HG02588 (cell line): ENCODE measurements at regions not wholly inside any gene's neighbourhood (a gene's known extent, or its start where the extent isn't known, plus 50 kb on each side); places are given as distances from the start of the nearest gene placed in this dataset.

Experiments
- ATAC-seq: cut with Tn5 transposase; IDR thresholded peaks from one replicate; pipeline ENCODE4 v1.9.1; 2021; ENCODE audit warnings: mild to moderate bottlenecking, moderate library complexity; ENCODE audit not compliant: unreplicated experiment

- ATAC-seq = no peak
Observed at GRCh38 chr2:107418708-107419107, 408.0 kb upstream of the RGPD4 start.

- no peak for ATAC-seq
Observed at GRCh38 chr2:107419191-107419590, 407.5 kb upstream of the RGPD4 start.

- ATAC-seq = no peak
Observed at GRCh38 chr2:107428781-107429180, 397.9 kb upstream of the RGPD4 start.

DNA sequence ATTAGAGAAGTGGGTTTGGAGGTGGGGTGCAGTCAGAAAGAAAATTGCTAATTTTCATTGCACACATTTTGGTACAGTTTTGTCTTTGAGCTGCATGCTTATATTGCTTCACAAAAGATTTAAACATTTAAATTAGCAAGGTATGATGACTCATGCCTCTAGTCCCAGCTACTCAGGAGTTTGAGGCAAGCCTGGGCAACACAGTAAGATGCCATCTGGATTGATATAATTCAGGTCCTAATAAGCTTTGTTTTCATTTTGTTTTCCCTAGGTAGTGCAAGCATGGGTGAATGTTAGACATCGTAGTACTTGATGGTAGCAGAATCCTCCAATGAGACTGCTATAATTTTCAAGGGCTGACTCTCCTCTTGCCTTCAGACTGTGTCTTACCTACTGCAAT is 396.7 kb upstream of the RGPD4 start:
- no peak for ATAC-seq

DNA sequence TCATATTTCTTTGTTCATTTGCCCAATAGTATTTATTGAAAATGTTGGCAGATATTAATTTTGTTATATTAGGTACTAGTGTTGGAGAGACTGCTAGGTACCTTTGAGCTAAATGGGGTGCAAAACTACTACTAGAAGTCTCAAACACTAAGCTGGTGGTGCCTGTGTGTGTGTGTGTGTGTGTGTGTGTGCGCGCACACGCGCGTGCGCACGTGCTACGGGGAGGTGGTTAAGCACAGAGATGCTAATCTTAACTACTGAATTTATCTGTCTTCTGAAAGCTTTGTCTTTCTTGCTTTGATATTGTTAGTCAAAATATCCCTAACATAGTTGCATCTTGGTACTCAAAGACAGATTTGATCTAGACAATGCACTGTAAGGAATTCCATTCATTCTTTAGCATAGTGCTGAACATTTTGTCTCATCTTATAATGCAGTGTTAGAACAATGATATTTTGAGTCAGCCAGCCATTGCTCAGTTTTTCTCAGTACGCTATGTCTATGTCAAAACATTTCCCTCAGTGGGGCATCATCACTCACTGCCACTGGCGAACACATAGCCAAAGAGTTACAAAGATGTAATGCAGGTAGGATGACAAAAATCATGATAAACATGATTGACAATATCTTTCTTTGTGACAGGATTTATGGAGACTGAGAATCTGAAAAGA is 396.0 kb upstream of the RGPD4 start:
- no peak for ATAC-seq

DNA sequence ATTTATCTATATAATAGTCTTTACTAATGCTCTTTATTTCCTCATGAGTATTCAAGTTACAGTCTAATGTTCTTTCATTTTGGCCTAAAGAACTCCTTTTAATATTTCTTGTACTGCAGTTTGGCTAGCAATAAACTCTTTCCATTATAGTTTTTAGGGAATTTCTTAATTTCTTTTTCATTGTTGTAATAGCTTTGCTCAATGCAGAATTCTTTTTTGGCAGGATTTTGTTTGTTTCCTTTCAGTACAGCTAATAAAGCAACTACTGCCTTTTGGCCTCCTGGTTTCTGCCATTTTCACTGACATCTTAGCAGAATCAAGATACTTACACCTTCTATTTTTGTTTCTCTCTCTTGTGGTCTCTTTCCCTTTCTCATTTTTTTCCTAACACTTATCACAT is 390.4 kb upstream of the RGPD4 start:
- no peak for ATAC-seq

- no peak for ATAC-seq
Observed at GRCh38 chr2:107437265-107437664, 389.4 kb upstream of the RGPD4 start.

GRCh38 chr2:107437807-107438206 is 388.9 kb upstream of the RGPD4 start:
- no peak for ATAC-seq

DNA sequence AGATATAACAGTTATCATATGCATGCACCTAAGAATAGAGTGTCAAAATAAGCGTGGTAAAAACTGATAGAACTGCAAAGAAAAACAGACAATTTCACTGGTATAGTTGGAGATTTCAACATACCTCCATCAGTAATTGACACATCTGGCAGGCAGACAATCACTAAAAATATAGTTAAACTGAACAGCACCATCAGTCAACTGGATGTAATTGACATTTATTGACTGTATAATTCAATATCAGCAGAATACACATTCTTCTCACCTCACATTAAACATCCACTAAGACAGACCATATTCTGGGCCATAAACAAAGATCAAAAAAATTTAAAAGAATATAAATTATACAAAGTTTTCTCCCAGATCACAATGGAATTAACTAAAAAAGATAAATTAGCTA is 378.5 kb upstream of the RGPD4 start:
- ATAC-seq = no peak

DNA sequence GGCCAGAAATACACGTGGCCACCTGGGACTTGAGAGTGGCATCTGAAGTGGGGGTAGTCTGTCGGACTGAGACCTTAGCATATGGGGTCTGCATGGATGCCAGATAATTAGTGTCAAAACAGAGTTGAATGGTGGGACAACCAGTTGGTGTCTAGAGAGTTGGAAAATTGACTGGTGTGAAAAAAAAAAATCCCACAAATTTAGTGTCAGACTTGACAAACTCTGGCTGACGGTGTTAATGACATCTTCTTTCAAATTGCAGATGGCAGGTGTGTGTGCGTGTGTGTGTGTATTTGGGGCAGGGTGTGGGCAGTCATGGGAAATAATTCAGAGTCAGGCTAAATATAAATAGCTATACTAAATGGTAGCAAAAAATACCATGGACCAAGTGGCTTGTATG is 365.4 kb upstream of the RGPD4 start:
- ATAC-seq = no peak

- ATAC-seq = no peak
Observed at GRCh38 chr2:107462181-107462580, 364.5 kb upstream of the RGPD4 start.

DNA sequence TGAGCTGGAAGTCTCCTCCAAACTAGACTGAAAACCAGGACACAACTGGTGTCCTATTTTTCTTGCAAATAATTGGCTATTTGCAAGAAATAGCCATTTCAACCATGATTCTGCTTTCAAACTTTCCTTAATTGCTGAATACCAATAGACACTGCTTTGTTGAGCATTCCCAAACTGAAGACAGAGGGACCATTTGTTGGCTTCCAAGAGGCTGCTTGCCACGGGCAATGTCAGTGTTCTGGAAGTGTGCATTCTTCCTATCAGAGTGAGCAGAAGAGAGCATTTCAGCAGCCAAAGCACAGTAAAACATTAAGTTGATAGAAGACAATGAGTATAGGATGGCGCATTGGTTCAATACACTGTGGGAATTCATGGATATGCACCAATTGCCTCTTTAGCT is 360.5 kb upstream of the RGPD4 start:
- ATAC-seq = no peak

DNA sequence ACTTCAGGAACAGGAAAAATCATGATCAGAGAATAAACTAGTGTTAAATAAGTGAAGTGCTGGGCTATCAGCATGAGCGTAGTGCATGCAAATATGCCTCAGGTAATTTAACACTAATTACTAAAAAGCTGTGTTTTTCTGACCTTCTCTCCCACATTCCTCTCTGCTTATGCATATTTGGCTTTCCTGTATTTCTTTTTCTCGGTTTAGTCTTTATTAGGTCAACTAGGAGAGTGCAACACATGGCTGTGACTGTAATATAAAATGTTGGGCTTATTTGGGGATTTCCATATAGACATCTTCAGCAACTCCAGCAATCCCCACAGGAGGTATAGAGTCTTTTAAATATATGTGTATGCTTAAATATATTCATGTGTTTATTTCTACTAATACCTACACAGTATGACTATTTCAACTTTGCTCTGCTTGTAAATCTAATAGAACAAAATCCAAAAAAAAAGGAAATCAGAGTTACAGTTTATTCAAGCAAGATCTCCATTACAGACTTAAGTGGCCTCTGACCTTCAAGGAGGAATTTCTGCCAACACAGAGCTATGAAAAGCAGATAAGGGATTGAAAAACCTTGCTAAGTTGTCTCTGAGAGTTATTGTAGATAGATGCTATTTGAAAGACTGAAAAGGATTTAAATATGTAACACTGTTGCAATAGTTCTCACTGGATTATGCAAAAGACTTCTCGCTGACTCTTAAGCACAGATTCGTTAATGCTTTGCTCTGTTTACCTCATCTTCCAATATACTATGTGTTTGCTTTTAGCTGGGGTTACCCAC is 359.5 kb upstream of the RGPD4 start:
- no peak for ATAC-seq

DNA sequence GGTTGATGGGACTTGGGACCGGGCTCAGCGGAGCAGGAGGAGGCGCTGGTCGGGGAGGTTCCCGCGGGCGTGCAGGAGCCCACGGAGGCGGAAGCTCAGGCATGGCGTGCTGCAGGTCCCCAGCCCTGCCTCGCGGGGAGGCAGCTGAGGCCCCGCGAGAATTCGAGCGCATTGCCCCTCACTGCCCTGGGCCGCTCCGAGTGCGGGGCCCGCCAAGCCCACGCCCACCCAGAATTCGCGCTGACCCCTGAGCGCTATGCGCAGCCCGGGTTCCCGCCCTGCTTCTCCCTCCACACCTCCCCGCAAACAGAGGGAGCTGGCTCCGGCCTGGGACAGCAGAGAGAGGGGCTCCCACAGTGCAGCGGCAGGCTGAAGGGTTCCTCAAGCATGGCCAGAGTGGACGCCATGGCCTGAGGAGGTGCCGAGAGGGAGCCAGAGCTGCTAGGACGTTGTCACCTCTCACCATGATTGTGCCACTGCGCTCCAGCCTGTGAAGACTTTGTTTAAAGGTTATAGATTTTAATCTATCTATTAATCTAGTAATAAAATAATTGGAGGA is 357.2 kb upstream of the RGPD4 start:
- no peak for ATAC-seq

GRCh38 chr2:107473150-107473549 is 353.5 kb upstream of the RGPD4 start:
- no peak for ATAC-seq

DNA sequence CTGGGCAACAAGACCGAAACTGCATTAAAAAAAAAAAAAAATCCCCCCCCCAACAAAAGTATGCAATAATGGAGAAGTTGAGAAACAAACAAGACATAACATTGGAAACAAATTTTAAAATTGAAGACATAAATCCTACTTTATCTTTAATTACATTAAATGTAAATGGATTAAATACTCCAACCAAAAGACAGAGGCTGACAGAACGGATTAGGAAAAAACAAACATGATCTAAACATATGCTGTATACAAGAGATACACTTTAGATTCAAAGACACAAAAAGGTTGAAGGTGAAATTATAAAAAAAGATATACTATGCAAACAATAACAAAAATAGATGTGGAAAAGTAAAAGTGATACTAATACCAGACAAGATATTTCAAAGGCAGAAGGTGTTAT is 350.8 kb upstream of the RGPD4 start:
- ATAC-seq = no peak

- no peak for ATAC-seq
Observed at GRCh38 chr2:107502539-107502938, 324.2 kb upstream of the RGPD4 start.

DNA sequence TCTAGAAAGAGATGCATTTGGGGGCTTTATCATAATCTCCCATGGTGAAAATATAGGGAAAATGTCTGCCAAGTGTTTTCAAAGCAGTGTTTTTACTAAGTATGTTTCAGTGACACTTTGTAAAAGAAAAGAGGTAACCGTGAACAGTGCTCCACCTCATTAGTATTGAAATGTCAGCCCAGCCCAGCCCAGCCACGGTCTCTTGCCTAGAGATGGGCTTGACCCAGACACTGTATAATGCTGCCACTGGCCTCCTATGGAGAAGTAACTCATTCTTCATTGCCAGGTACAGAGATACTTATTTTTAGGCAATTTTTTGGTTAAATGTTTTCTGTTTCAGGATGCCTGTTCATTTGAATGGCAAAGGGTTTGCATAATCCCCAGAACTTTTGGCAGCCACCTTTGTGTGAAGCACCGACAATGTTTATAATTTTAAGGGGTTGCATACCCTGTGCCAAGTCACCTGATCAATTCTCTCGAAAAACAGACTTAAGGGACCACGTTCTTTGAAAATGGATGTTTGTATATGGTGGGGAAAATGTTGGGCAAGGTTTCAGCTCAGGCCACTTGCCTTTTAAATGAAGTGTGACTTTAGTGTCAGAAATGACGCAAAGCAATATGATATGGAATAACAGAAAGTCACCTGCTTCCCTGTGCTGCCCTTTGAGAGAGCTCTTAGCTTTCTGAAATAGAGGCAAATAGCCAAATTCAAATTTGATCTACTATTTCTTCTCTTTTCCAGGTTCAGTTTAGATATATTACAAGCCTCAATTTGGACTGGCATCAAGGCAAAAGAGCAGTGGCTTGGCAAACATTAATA is 314.5 kb upstream of the RGPD4 start:
- ATAC-seq = no peak

- ATAC-seq = no peak
Observed at GRCh38 chr2:107525406-107525805, 301.3 kb upstream of the RGPD4 start.

- ATAC-seq = no peak
Observed at GRCh38 chr2:107529146-107529545, 297.5 kb upstream of the RGPD4 start.

GRCh38 chr2:107530046-107530445 is 296.6 kb upstream of the RGPD4 start:
- no peak for ATAC-seq
